ENCODE measurements at regions not wholly inside any gene's neighbourhood (a gene's known extent, or its start where the extent isn't known, plus 50 kb on each side); places are given as distances from the start of the nearest gene placed in this dataset.

GRCh38 chr4:25536564-25537320, 118.9 kb upstream of the SLC34A2 start:
- BruUV-seq (replicated peaks), result no TSS peak
- ChIA-PET POLR2A (interaction anchor here (0.6 kb wide), 1 partner anchor 324 kb away, joined by 3 read pairs; no protein-coding TSS in a partner anchor), CTCF (interaction anchor here (0.7 kb wide), 1 partner anchor 133 kb away, joined by 3 read pairs; no protein-coding TSS in a partner anchor)
- Mint-ChIP-seq H3K36me3 (ENCODE audit: insufficient read depth, unreplicated experiment) (no peaks in the 10 kb centered on the region), H3K27me3 (ENCODE audit: insufficient read depth, unreplicated experiment) (no peaks in the 10 kb centered on the region), H3K9me3 (ENCODE audit: unreplicated experiment) (peaks cover 4% of the 10 kb centered on the region), H3K4me3 (ENCODE audit: unreplicated experiment) (no peak overlapping the region), H3K4me1 (ENCODE audit: insufficient read depth, unreplicated experiment) (peaks cover 3% of the 10 kb centered on the region), H3K27ac (ENCODE audit: low read depth, unreplicated experiment) (no peak overlapping the region)
- intact Hi-C loops (cut with micrococcal nuclease), result no loop called here
- DNase-seq (ENCODE audit: unreplicated experiment), result no peak
- no peak for TF ChIP-seq CTCF (IDR thresholded peaks at IDR 0.05; ENCODE audit: unreplicated experiment)

GRCh38 chr4:25538430-25538829, 117.2 kb upstream of the SLC34A2 start:
- no peaks in the 10 kb centered on the region for H3K27me3 Mint-ChIP-seq (ENCODE audit: insufficient read depth, unreplicated experiment)
- POLR2A ChIA-PET, result no interaction called here

GRCh38 chr4:25539241-25539640, 116.4 kb upstream of the SLC34A2 start:
- Mint-ChIP-seq H3K4me3 (ENCODE audit: unreplicated experiment) (no peak overlapping the region), H3K9me3 (ENCODE audit: unreplicated experiment) (no peaks in the 10 kb centered on the region), H3K36me3 (ENCODE audit: insufficient read depth, unreplicated experiment) (no peaks in the 10 kb centered on the region), H3K27ac (ENCODE audit: low read depth, unreplicated experiment) (no peak overlapping the region), H3K27me3 (ENCODE audit: insufficient read depth, unreplicated experiment) (no peaks in the 10 kb centered on the region), H3K4me1 (ENCODE audit: insufficient read depth, unreplicated experiment) (peaks cover 3% of the 10 kb centered on the region)
- intact Hi-C loops (cut with micrococcal nuclease), result no loop called here
- DNase-seq (ENCODE audit: unreplicated experiment), result no peak
- POLR2A ChIA-PET, result no interaction called here
- CTCF ChIA-PET, result no interaction called here
- TF ChIP-seq CTCF (IDR thresholded peaks at IDR 0.05; ENCODE audit: unreplicated experiment), result no peak
- no TSS peak for BruUV-seq (replicated peaks)

More at GRCh38 chr4:25538430-25538829, 117.2 kb upstream of the SLC34A2 start:
- no TSS peak for BruUV-seq (replicated peaks)
- intact Hi-C loops (cut with micrococcal nuclease), result no loop called here
- no peak overlapping the region for H3K27ac Mint-ChIP-seq (ENCODE audit: low read depth, unreplicated experiment)
- no peak for TF ChIP-seq CTCF (IDR thresholded peaks at IDR 0.05; ENCODE audit: unreplicated experiment)
- H3K4me3 Mint-ChIP-seq (ENCODE audit: unreplicated experiment), result no peak overlapping the region
- CTCF ChIA-PET, result interaction anchor here (1.0 kb wide), 1 partner anchor 25 kb away, joined by 3 read pairs; no protein-coding TSS in a partner anchor
- H3K4me1 Mint-ChIP-seq (ENCODE audit: insufficient read depth, unreplicated experiment), result no peaks in the 10 kb centered on the region
- H3K36me3 Mint-ChIP-seq (ENCODE audit: insufficient read depth, unreplicated experiment), result no peaks in the 10 kb centered on the region
- no peak for DNase-seq (ENCODE audit: unreplicated experiment)
- H3K9me3 Mint-ChIP-seq (ENCODE audit: unreplicated experiment), result no peaks in the 10 kb centered on the region

- H3K4me1 Mint-ChIP-seq (ENCODE audit: insufficient read depth, unreplicated experiment), result peaks cover 6% of the 10 kb centered on the region
- TF ChIP-seq CTCF (IDR thresholded peaks at IDR 0.05; ENCODE audit: unreplicated experiment), result no peak
- ChIA-PET CTCF (interaction anchor here (0.6 to 1.2 kb wide), 3 partner anchors 54 to 228 kb away, joined by 3 to 4 read pairs (median 4); no protein-coding TSS in a partner anchor), POLR2A (interaction anchor here (0.7 kb wide), 1 partner anchor 298 kb away, joined by 3 read pairs; no protein-coding TSS in a partner anchor)
- no peaks in the 10 kb centered on the region for H3K36me3 Mint-ChIP-seq (ENCODE audit: insufficient read depth, unreplicated experiment)
- H3K27ac Mint-ChIP-seq (ENCODE audit: low read depth, unreplicated experiment), result no peak overlapping the region
- intact Hi-C loops (cut with micrococcal nuclease), result no loop called here
- H3K4me3 Mint-ChIP-seq (ENCODE audit: unreplicated experiment), result no peak overlapping the region
- no TSS peak for BruUV-seq (replicated peaks)
- no peak for DNase-seq (ENCODE audit: unreplicated experiment)
- no peaks in the 10 kb centered on the region for H3K27me3 Mint-ChIP-seq (ENCODE audit: insufficient read depth, unreplicated experiment)
- H3K9me3 Mint-ChIP-seq (ENCODE audit: unreplicated experiment), result no peaks in the 10 kb centered on the region
These were observed 114.9 kb upstream of the SLC34A2 start for GRCh38 chr4:25540734-25541133.
